GM18505 (cell line): ENCODE measurements at regions not wholly inside any gene's neighbourhood (a gene's known extent, or its start where the extent isn't known, plus 50 kb on each side); places are given as distances from the start of the nearest gene placed in this dataset.
"Not testable (repeated sequence)": the region's sequence is repeated elsewhere in the genome, so short reads cannot be mapped to it uniquely, and the experiment has no call there.

Source experiments
- ATAC-seq: cut with Tn5 transposase; IDR thresholded peaks from one replicate; pipeline ENCODE4 v1.9.1; 2021; ENCODE audit not compliant: unreplicated experiment
- POLR2A ChIP-seq: IDR thresholded peaks from 4 replicates; pipeline ENCODE4 v1.6.1; 2011; ENCODE audit warnings: borderline replicate concordance; ENCODE audit not compliant: insufficient read depth, insufficient read length; ENCODE audit errors: extremely low read depth

GRCh38 chr12:38016602-38017001 is 300.0 kb upstream of the ALG10B start:
- no peak for TF ChIP-seq POLR2A
- no peak for ATAC-seq

- no peak for ATAC-seq
- no peak for TF ChIP-seq POLR2A
Measured at GRCh38 chr12:38025916-38026315, 290.7 kb upstream of the ALG10B start.

GRCh38 chr12:38053113-38053512 is 263.5 kb upstream of the ALG10B start:
- no peak for TF ChIP-seq POLR2A
- ATAC-seq, result no peak

GRCh38 chr12:38053655-38054464 is 262.7 kb upstream of the ALG10B start:
- no peak for ATAC-seq
- TF ChIP-seq POLR2A, result no peak

- ATAC-seq, result no peak
- no peak for TF ChIP-seq POLR2A
Measured at GRCh38 chr12:38056701-38057689, 259.6 kb upstream of the ALG10B start.

GRCh38 chr12:38099686-38100085 is 216.9 kb upstream of the ALG10B start:
- TF ChIP-seq POLR2A, result no peak
- no peak for ATAC-seq

- no peak for TF ChIP-seq POLR2A
- ATAC-seq, result no peak
Measured at GRCh38 chr12:38101753-38102152, 214.8 kb upstream of the ALG10B start.

GRCh38 chr12:38102197-38102596 is 214.4 kb upstream of the ALG10B start:
- no peak for TF ChIP-seq POLR2A
- ATAC-seq, result no peak

- no peak for TF ChIP-seq POLR2A
- ATAC-seq, result no peak
Measured at GRCh38 chr12:38110026-38110699, 206.4 kb upstream of the ALG10B start.

- ATAC-seq, result no peak
- TF ChIP-seq POLR2A, result no peak
Measured at GRCh38 chr12:38113991-38114390, 202.6 kb upstream of the ALG10B start.

- TF ChIP-seq POLR2A, result no peak
- ATAC-seq, result no peak
Measured at GRCh38 chr12:38116968-38117367, 199.6 kb upstream of the ALG10B start.

GRCh38 chr12:38118632-38119031 is 197.9 kb upstream of the ALG10B start:
- no peak for TF ChIP-seq POLR2A
- ATAC-seq, result no peak

- no peak for TF ChIP-seq POLR2A
- no peak for ATAC-seq
Measured at GRCh38 chr12:38120438-38120837, 196.1 kb upstream of the ALG10B start.

GRCh38 chr12:38123028-38123427 is 193.5 kb upstream of the ALG10B start:
- not testable (repeated sequence) for ATAC-seq
